ENCODE measurements at regions not wholly inside any gene's neighbourhood (a gene's known extent, or its start where the extent isn't known, plus 50 kb on each side); places are given as distances from the start of the nearest gene placed in this dataset.

GRCh38 chr22:48478529-48479265 lies 1349.0 kb downstream of the BRD1 start:
- H3K4me3 ChIP-seq (ENCODE audit: low read length): no peak overlapping the region
- DNase-seq (ENCODE audit: low read depth, low spot score): no peak

GRCh38 chr22:48478124-48478523 lies 1349.5 kb downstream of the BRD1 start:
- H3K4me3 ChIP-seq (ENCODE audit: low read length): no peak overlapping the region
- DNase-seq (ENCODE audit: low read depth, low spot score): no peak

DNA sequence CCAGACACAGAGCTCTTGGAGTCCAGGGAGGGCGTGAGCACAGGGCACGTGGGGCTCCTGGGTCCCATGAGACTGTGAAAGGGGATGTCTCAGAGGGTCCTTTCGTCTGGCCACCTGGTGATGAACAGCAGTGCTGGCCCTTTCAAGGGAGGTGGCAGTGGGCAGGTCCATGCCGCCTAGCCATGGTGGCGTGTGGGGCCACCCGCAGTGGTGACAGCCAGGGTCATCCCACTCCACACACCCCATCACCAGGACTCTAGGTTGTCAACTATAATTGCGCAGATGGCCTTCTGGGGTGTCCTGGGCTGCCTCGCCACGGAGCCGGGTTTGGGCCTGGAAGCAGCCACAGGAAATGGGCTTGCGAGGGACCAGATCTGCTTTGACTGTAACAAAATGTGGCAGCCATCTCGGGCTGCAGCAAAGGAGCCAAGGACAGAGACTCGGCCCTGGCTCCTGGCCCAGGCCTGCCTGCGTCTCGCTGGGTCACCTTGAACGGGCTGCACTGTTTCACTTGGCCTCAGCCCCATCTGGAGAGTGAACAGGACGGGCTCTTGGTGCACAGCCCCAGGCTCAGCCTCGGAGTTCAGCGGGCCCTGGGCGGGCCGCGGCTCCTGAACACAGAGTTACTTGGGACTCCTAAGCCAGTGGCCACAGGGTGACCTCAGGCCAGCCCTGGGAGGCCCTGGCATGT lies 1350.5 kb downstream of the BRD1 start:
- no peak for DNase-seq (ENCODE audit: low read depth, low spot score)
- no peak overlapping the region for H3K4me3 ChIP-seq (ENCODE audit: low read length)

DNA sequence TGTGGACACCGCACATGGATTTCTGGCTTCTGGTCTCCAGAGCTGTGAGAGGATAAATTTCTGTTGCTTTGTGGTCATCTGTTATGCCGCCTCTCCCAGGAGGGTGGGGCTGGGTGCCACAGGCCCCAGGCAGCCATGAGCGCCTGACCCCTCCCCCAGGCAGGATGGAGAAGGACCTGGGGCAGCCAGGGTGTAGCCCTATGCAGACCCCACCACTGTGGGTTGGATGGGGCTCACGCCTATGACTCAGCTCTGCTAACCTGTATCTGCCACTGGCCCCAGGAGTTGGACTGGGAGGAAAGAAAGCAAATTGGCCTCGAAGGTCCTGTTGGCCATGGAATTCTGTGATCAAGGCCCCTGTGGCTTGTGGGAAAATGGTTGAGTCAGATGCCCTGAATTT lies 1351.1 kb downstream of the BRD1 start:
- no peak overlapping the region for H3K4me3 ChIP-seq (ENCODE audit: low read length)
- DNase-seq (ENCODE audit: low read depth, low spot score): no peak

- no peak for DNase-seq (ENCODE audit: low read depth, low spot score)
- no peak overlapping the region for H3K4me3 ChIP-seq (ENCODE audit: low read length)
Observed at GRCh38 chr22:48475661-48476345, 1351.9 kb downstream of the BRD1 start.

GRCh38 chr22:48474881-48475280 lies 1352.8 kb downstream of the BRD1 start:
- no peak overlapping the region for H3K4me3 ChIP-seq (ENCODE audit: low read length)
- DNase-seq (ENCODE audit: low read depth, low spot score): no peak

- no peak overlapping the region for H3K4me3 ChIP-seq (ENCODE audit: low read length)
- no peak for DNase-seq (ENCODE audit: low read depth, low spot score)
Observed at GRCh38 chr22:48473202-48473601, 1354.5 kb downstream of the BRD1 start.

GRCh38 chr22:48464246-48464645 lies 1363.4 kb downstream of the BRD1 start:
- no peak overlapping the region for H3K4me3 ChIP-seq (ENCODE audit: low read length)
- no peak for DNase-seq (ENCODE audit: low read depth, low spot score)

DNA sequence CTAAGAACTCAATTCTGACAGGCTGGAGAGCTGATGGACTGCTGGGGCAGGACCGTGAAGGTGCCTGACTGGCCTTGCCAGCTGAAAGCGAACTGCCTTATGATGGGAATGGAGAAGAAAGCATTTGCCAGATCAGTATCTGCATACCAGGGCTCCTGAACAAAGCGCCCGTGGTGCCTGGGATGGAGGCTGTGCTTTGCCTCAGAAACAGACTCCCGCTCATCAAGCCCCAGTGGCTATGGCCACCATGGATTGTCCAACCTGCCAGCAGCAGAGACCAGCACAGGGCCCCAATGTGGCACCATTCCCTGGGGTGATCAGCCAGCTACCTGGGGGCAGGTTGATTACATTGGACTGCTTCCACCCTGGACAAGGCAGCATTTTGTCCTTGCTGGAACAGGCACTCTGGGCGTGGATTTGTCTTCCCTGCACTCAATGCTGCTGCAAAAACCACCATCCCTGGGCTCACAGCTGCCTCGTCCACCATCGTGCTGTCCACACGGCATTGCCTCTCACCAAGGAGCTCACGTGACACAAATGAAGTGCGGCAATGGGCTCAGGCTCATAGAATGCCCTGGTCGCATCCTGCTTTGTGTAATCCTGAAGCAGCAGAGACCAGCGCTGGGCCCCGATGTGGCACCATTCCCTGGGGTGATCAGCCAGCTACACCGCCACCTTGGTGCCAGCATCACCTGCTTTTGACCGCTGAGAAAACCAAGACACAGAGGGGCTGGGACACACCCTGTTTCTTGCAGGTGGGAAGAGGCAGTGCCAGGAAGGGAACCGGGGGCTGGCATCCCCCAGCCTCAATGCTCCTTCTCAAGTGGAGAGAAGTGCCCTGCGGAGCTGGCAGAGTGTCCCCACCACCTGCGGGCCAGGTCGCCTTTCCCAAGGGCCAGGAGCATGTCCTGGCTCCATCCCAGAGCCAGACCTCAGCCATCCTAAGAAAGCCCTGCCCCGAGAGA lies 1367.5 kb downstream of the BRD1 start:
- H3K4me3 ChIP-seq (ENCODE audit: low read length): no peak overlapping the region

GRCh38 chr22:48459259-48459658 lies 1368.4 kb downstream of the BRD1 start:
- H3K4me3 ChIP-seq (ENCODE audit: low read length): no peak overlapping the region

More for the DNA sequence above, 1367.5 kb downstream of the BRD1 start:
- no peak for DNase-seq (ENCODE audit: low read depth, low spot score)

GRCh38 chr22:48456449-48456848 lies 1371.2 kb downstream of the BRD1 start:
- no peak overlapping the region for H3K4me3 ChIP-seq (ENCODE audit: low read length)
- no peak for DNase-seq (ENCODE audit: low read depth, low spot score)

More at GRCh38 chr22:48459259-48459658, 1368.4 kb downstream of the BRD1 start:
- DNase-seq (ENCODE audit: low read depth, low spot score): no peak

GRCh38 chr22:48453751-48454485 lies 1373.8 kb downstream of the BRD1 start:
- DNase-seq (ENCODE audit: low read depth, low spot score): no peak
- no peak overlapping the region for H3K4me3 ChIP-seq (ENCODE audit: low read length)

DNA sequence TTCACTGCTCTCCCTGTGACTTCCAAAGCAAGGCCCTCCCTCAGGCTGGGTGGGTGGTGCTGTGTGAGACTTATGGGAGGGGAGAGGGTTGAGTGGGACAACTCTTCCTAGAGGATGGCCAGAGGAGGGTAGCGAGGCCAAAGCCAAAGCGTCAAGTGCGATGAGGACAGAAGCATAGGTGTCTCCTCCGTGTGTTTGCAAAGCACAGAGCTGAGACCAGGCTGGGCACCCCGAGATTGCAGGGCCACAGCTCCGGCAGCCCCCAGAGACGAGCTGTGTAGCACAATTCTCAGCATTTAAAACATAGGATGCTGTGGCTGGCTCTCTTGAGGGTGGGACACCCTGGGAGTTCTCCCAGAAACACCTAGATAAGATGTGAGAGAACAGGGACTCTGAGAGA lies 1374.5 kb downstream of the BRD1 start:
- H3K4me3 ChIP-seq (ENCODE audit: low read length): no peak overlapping the region
- no peak for DNase-seq (ENCODE audit: low read depth, low spot score)

GRCh38 chr22:48452766-48453165 lies 1374.9 kb downstream of the BRD1 start:
- H3K4me3 ChIP-seq (ENCODE audit: low read length): no peak overlapping the region
- no peak for DNase-seq (ENCODE audit: low read depth, low spot score)

DNA sequence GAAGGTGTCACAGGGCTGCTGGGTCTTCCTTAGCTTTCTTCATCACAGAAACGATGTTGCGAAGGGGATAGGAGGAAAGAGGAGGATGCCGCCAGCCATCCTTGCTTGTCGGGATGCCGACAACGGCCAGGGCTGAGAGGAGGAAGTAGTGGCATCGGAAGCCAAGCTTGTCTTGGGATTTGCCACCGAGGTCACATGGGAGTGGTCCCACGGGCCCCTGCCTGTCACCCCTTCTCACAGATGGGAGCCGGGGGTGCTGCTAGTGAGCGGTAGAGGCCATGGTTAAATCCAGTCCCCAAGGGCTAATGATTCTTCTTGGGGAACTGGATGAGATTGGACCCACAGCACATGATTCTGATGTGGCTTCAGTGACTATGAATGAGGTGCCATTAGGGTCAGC lies 1375.8 kb downstream of the BRD1 start:
- H3K4me3 ChIP-seq (ENCODE audit: low read length): no peak overlapping the region
- DNase-seq (ENCODE audit: low read depth, low spot score): no peak

DNA sequence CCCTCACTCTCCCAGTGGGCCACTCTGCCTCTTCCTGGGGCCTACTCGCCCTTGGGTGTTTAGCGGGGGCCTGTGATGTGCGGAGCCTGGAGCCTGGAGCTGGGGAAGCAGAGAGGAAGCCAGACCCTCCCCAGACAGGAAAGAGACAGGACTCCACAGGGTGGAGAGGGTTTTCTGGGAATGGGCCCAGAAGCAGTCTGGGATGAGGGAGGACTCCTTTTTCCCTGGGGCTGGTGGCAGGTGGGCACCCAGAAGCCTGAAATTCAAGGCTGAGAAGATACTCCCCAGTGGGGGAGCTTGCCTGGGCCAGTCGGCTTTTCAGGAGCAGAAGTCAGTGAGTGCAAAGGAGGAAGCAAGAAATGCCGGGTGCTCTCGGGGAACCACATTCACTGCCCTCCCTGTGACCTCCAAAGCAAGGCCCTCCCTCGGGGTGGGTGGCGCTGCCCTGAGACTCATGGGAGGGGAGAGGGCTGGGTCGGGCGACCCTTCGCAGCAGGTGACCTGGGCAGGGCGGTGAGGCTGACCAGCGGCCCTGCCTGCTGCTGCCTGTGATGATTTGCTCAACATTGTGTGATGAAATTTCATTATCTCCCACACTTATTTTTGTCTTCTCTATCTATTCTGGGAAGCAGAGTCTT lies 1377.4 kb downstream of the BRD1 start:
- no peak for DNase-seq (ENCODE audit: low read depth, low spot score)
- no peak overlapping the region for H3K4me3 ChIP-seq (ENCODE audit: low read length)

GRCh38 chr22:48449466-48450187 lies 1378.0 kb downstream of the BRD1 start:
- DNase-seq (ENCODE audit: low read depth, low spot score): no peak
- H3K4me3 ChIP-seq (ENCODE audit: low read length): no peak overlapping the region

Measured in Jurkat, Clone E6-1 (cell line).